ENCODE measurements at regions not wholly inside any gene's neighbourhood (a gene's known extent, or its start where the extent isn't known, plus 50 kb on each side); places are given as distances from the start of the nearest gene placed in this dataset.

GRCh38 chrX:125405339-125405738 lies 85.7 kb downstream of the TEX13C start:
- TF ChIP-seq CTCF (conservative IDR thresholded peaks at IDR 0.05 in 1 of 2, IDR thresholded peaks at IDR 0.05 in 1 of 2; ENCODE audit: low read depth in 1 of 2, low read length in 2 of 2) (no peak), EZH2 (IDR thresholded peaks at IDR 0.05; ENCODE audit: low read length, missing control alignments) (no peak)

Data from fibroblast of lung (primary cell).